Right renal pelvis (tissue), 4 donors: ENCODE measurements at regions not wholly inside any gene's neighbourhood (a gene's known extent, or its start where the extent isn't known, plus 50 kb on each side); places are given as distances from the start of the nearest gene placed in this dataset.

Experiments
- DNase-seq, 4 donors: peaks; one replicate each; pipeline ENCODE4 v3.0.0-alpha.2; 2013; ENCODE audit warnings: low read depth in 4 of 4, low spot score in 3 of 4, missing footprints in 1 of 4

- no peak for DNase-seq
Measured at GRCh38 chr11:8818421-8818820, 92.6 kb upstream of the AKIP1 start.

DNA sequence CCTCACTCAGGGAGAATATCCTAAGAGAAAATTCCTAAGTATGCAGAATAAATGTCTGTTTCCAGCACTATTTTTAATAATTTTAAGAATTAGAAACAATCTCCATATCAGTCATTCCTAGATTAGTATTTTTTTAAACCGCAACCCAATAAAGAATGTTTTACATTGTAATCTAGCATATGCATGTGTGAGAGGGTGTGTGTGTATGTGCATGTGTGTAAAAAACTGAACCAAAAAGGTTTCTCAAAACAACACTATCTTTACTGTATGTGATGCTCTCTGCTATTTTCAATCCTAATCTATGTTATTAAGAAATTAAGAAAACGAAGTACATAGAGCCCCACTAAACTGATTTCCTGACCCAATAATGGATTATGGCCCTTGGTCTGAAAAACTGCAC lies 90.6 kb upstream of the AKIP1 start:
- no peak for DNase-seq

DNA sequence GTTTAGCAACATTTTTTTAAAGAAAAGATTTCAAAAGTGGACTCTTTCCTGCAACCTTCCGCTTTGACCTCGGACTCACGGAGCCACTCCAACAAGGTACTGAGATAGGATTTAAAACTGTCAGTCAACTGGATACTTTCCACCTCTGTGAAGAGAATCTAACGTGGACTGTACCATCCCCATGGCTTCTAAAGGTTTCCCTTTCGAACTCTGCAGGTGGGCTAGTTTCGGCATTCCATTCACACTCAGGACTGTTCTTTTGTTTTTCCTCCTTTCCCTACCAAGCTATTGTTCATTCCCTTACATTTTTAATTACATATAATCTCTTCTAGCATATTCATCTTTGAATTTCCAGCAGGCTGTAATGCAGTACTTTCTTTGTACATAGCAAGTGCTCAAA lies 88.5 kb upstream of the AKIP1 start:
- DNase-seq: no peak

GRCh38 chr11:8823174-8823742 lies 87.7 kb upstream of the AKIP1 start:
- DNase-seq: no peak

GRCh38 chr11:8826139-8826786 lies 84.7 kb upstream of the AKIP1 start:
- DNase-seq: no peak

GRCh38 chr11:8826901-8827560 lies 84.0 kb upstream of the AKIP1 start:
- no peak for DNase-seq

GRCh38 chr11:8828046-8828445 lies 82.9 kb upstream of the AKIP1 start:
- no peak for DNase-seq

GRCh38 chr11:8828580-8829361 lies 82.2 kb upstream of the AKIP1 start:
- DNase-seq: no peak

DNA sequence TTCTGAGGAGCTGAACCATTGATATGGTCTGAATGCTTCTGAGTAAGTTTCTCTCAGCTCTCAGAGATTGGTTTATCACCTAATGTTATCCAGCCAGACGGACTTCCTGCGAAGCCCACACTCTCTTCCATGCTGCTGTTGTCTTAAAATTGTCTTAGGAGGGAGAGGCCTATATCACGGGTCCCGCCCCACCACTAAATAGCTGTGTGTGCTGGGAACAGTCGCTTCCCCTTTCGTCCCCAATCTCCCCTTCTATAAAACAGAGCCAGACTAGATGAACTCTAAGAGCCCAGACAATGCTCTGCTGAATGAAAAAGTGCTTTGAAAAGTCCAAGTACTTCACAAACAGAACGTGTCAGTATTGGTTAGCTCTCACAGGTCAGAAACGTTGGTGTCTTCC lies 81.4 kb upstream of the AKIP1 start:
- DNase-seq: no peak

DNA sequence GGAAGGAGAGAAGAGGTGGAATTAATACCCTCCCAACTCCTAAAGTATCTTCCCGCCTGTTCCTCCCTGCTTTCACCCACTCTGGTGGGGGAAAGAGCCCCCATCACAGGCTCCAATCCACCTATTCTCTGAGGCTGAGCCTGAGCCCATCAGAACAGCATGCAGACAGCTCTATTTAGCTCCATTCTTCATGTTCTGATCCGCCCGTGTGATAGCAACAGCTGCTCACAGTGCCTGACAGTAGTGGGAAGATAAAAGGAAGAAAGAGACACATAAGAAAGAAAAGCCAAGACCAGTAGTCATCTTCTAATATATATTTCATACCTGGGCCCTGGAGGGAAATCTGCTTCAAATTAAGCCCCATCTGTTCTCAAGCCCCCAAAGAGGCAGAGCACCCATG lies 80.3 kb upstream of the AKIP1 start:
- no peak for DNase-seq

DNA sequence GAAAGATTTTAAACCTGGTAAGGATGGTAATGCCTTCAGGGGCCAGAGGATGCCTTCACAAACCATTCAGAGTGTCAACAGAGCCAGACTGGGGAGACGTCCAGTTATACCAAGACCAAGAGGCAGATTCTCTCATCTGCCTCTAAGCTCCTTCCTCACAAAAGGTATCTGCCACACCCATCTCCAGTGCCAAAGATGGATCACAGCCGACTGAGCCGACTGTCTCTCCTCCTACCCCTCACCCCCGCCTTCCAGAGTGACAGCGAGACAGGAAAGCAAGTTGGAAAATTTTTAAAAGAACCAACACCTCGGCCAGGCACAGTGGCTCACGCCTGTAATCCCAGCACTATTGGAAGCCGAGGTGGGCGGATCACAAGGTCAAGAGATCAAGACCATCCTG lies 79.1 kb upstream of the AKIP1 start:
- no peak for DNase-seq

- DNase-seq: peak in 1 of 4 donors; percentile 55
Measured at GRCh38 chr11:8832571-8833260, 78.3 kb upstream of the AKIP1 start.

DNA sequence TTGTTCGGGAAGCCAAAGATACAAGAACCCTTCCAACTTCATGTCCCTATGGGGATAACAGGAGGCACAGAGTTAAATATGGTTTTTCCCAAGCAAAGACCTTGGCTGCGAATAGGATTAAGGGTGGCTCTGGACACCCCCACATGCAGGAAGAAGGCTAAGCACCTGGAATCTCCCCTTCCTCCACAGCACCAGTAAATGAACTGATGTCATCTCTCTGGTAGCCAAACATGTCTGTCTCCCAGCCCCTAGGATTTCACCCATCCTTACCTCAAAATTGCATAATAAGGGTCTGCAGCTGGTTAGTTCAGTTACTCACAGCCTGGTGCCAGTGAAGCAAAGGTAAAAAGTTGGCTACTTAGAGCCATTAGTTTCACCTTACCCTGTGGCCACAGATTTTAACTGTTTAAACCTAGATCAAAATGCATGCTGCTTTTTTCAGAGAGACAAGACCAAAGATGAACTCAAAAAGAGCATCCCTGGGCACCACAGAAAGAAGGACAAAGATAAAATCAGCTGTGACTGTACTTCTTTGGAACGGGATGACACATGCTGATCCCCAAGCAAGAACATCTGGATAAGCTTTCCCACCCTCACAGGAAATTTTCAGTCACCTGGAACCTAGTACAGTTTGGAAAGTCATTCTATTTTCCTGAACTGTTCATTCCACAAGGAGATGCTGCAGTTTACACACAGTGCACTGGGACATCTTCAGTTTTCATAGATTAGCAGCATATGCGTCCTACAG lies 77.2 kb upstream of the AKIP1 start:
- DNase-seq: no peak

- DNase-seq: no peak
Measured at GRCh38 chr11:8834379-8834778, 76.6 kb upstream of the AKIP1 start.

- DNase-seq: no peak
Measured at GRCh38 chr11:8838248-8838647, 72.7 kb upstream of the AKIP1 start.

- DNase-seq: no peak
Measured at GRCh38 chr11:8839306-8839956, 71.6 kb upstream of the AKIP1 start.

DNA sequence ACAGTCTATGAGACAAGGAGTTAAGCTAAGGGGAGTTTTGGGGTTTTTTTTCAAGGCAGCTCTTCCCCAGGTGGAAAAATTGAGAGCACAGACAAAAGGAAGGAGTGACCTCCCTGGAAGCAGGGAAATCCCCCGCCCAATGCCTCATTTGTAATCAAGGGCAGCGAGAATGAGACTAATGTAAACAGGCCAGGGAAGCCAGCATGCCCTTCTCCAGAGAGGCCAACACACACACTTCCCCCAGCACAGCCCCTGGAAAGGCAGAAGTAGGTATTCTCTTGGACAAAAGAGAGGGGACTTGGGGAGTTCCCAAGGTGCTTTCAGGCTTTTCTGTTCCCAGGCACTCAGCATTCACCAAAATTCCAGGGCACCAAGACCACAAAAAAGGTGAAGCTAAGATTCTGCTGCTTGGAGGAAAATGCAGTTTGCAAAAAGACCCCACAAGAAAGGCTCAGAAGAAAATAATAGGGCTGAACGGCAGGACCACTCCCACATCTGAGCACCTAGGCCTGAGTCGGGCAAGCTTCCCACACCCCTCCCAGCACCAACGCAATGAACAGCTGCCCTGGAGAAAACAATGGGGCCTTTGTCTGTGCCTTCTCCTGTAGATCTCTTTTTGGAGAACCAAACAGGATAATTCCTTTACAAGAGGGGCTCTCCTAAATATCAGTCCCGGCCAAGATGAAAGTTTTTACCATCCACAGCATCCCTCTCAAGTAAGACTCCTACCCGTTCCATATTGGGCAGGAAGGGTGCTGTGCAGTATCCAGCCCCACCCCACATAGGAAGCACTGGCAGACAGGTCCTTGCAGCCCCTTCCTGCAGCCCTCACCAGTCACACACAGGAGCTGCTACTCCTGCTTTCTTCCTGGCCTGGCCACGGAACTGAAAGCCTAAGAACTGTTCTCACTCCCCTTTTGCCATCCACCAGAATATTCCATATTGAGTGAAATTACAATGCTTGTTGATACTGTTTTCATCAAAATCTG lies 70.7 kb upstream of the AKIP1 start:
- DNase-seq: no peak

DNA sequence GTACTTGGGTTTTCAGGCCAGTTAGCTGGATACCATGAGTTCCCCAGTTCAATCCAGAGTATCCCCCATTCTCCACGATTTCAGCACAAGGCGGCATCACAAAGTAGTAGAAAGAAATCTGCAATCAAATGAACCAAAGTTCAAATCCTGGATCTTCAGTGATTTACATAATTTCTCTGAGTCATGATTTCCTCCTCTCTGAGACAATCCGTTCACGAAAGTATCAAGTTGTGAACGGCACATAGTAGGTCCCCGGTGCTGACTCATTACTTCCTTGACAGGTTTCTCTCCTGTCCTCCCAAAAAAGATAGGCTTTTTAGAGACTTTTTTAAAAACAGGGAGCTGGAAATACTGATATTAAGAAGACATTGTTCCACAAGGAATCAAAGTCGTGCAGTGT lies 69.1 kb upstream of the AKIP1 start:
- no peak for DNase-seq

- no peak for DNase-seq
Measured at GRCh38 chr11:8858808-8859207, 52.2 kb upstream of the AKIP1 start.
